K562 (cell line): ENCODE measurements at regions not wholly inside any gene's neighbourhood (a gene's known extent, or its start where the extent isn't known, plus 50 kb on each side); places are given as distances from the start of the nearest gene placed in this dataset.

Experiments
- ATAC-seq: fragments of 200-7000 bp; cut with Tn5 transposase; 3 replicates; pipeline ENCODE4 v1.9.1; 2020; ENCODE audit warnings: moderate library complexity
- BruUV-seq: library from RNA; stranded (reverse); fragments of 400-500 nt; replicated peaks from 2 replicates; lab custom pipeline; 2021; lab: Mats Ljungman, UMichigan
- CTCF ChIA-PET: fragments of 300-600 bp; formaldehyde crosslinking; extraction: SDS; loops from one replicate; lab custom pipeline; 2021; ENCODE audit warnings: low intra/inter-chr PET ratio; lab: Yijun Ruan, JAX
- POLR2A ChIA-PET: fragments of 300-600, 350-650 bp; sonication (Branson Sonifier 250); formaldehyde crosslinking; extraction: SDS; loops from one replicate; lab custom pipeline; 2021; ENCODE audit warnings: antibody characterized with exemption, inconsistent platforms; lab: Yijun Ruan, JAX
- DNase-seq, 4 experiments: peaks; one replicate each; pipeline versions ENCODE4 v3.0.0 to v3.0.0-alpha.2; 2011 to 2018; ENCODE audit warnings: low spot score in 3 of 4, mixed read lengths in 3 of 4; ENCODE audit errors: extremely low read depth in 1 of 4
- FAIRE-seq: peaks from 2 replicates; lab custom pipeline; 2011; peaks lifted over from hg19 to GRCh38; lab: Jason Lieb, UNC
- H2AFZ ChIP-seq: 2 replicates; pipeline ENCODE4 v1.6.0; 2011; ENCODE audit warnings: low read depth, low read length, control low read depth, inconsistent platforms
- H3K27ac ChIP-seq: fragments of 200-600 bp; 3 replicates; pipeline ENCODE4 v1.8.0; 2011; ENCODE audit warnings: low read depth, mild to moderate bottlenecking, control low read depth, inconsistent platforms, low read length, moderate library complexity, mixed read lengths; ENCODE audit errors: extremely low read depth
- H3K27me3 ChIP-seq, 2 experiments: fragments of 300-600 bp in 1 of 2; 2 replicates in 1 of 2; 3 replicates in 1 of 2; pipeline versions ENCODE4 v1.6.0 to v1.8.0; 2011; ENCODE audit warnings: inconsistent platforms in 2 of 2, low read length in 2 of 2, mild to moderate bottlenecking in 1 of 2, mixed read lengths in 1 of 2, moderate library complexity in 1 of 2; ENCODE audit not compliant: control insufficient read depth in 2 of 2, insufficient read depth in 2 of 2
- H3K36me3 ChIP-seq: fragments of 300-600 bp; 3 replicates; pipeline ENCODE4 v1.8.0; 2011; ENCODE audit warnings: mild to moderate bottlenecking, low read length, inconsistent platforms; ENCODE audit not compliant: control insufficient read depth, insufficient read depth
- H3K4me1 ChIP-seq, 2 experiments: fragments of 200-600 bp in 1 of 2; replicated peaks in 1 of 2; 2 replicates in 1 of 2; 3 replicates in 1 of 2; pipeline versions ENCODE4 v1.5.1 to v1.8.0; 2011; ENCODE audit warnings: inconsistent platforms in 2 of 2, low read length in 2 of 2, mild to moderate bottlenecking in 1 of 2, mixed read lengths in 1 of 2, moderate library complexity in 1 of 2; ENCODE audit not compliant: control insufficient read depth in 2 of 2, insufficient read depth in 2 of 2
- H3K4me2 ChIP-seq: 2 replicates; pipeline ENCODE4 v1.6.1; 2011; ENCODE audit warnings: low read length, control low read depth, inconsistent platforms, mixed read lengths; ENCODE audit not compliant: insufficient read depth
- H3K4me3 ChIP-seq: fragments of 200-600 bp; sonication (generic), shearing (Covaris generic); 2 replicates; pipeline ENCODE4 v1.5.1; 2016; ENCODE audit warnings: control low read depth, inconsistent platforms
- H3K79me2 ChIP-seq: fragments of 200-600 bp; 3 replicates; pipeline ENCODE4 v1.8.0; 2011; ENCODE audit warnings: low read length, inconsistent platforms; ENCODE audit not compliant: control insufficient read depth, insufficient read depth
- H3K9ac ChIP-seq, 2 experiments: 2 replicates each; pipeline versions ENCODE4 v1.6.0 to v1.6.1; 2011; ENCODE audit warnings: low read depth in 2 of 2, low read length in 2 of 2, control low read depth in 1 of 2, inconsistent platforms in 1 of 2, mild to moderate bottlenecking in 1 of 2, mixed read lengths in 1 of 2; ENCODE audit not compliant: insufficient read depth in 1 of 2
- H3K9me1 ChIP-seq: one replicate; pipeline ENCODE4 v1.6.0; 2011; ENCODE audit warnings: inconsistent platforms, mild to moderate bottlenecking, low read length, moderate library complexity; ENCODE audit not compliant: control insufficient read depth, insufficient read depth
- H3K9me3 ChIP-seq: replicated peaks from 2 replicates; pipeline ENCODE4 v1.5.1; 2011; ENCODE audit warnings: low read depth, low read length, inconsistent platforms; ENCODE audit not compliant: control insufficient read depth, insufficient read depth
- H4K20me1 ChIP-seq: replicated peaks from 2 replicates; pipeline ENCODE4 v1.6.1; 2011; ENCODE audit warnings: low read length, inconsistent platforms, mixed read lengths; ENCODE audit not compliant: control insufficient read depth, insufficient read depth
- EP400 ChIP-seq: fragments of 450-650 bp; IDR thresholded peaks from 2 replicates; pipeline ENCODE4 v1.6.1; 2017; ENCODE audit warnings: antibody characterized with exemption, mild to moderate bottlenecking, moderate library complexity
- HDAC8 ChIP-seq: fragments of 450-650 bp; IDR thresholded peaks from 2 replicates; pipeline ENCODE4 v1.6.1; 2016; ENCODE audit warnings: mild to moderate bottlenecking, missing genetic modification characterization, moderate library complexity, missing compliant biosample characterization
- HNRNPH1 ChIP-seq: fragments of 200-400 bp; formaldehyde crosslinking; optimal IDR thresholded peaks from 2 replicates; pipeline ENCODE3; 2017; ENCODE audit warnings: low read depth, mild to moderate bottlenecking, low read length, moderate library complexity
- HNRNPLL ChIP-seq: fragments of 200-400 bp; formaldehyde crosslinking; IDR thresholded peaks from 2 replicates; pipeline ENCODE4 v1.6.1; 2017; ENCODE audit warnings: low read length, low read depth, mild to moderate bottlenecking; ENCODE audit not compliant: poor library complexity, severe bottlenecking
- IFI16 ChIP-seq: fragments of 250-450 bp; sonication (Bioruptor Pico); IDR thresholded peaks from 2 replicates; pipeline ENCODE4 v2.1.2; 2022; ENCODE audit warnings: mild to moderate bottlenecking, inconsistent platforms
- KLF10 ChIP-seq: fragments of 250-450 bp; sonication (Bioruptor Pico); IDR thresholded peaks from 2 replicates; pipeline ENCODE4 v1.6.1; 2021; ENCODE audit warnings: matching md5 sums
- NCOA1 ChIP-seq: fragments of 450-650 bp; IDR thresholded peaks from 2 replicates; pipeline ENCODE4 v1.6.1; 2016; ENCODE audit warnings: low read depth
- NR0B1 ChIP-seq: fragments of 450-650 bp; IDR thresholded peaks from one replicate; pipeline ENCODE4 v1.6.1; 2018; ENCODE audit warnings: mild to moderate bottlenecking, moderate library complexity; ENCODE audit not compliant: partially characterized antibody
- SMC3 ChIP-seq: conservative IDR thresholded peaks from 2 replicates; pipeline ENCODE4 v1.6.1; 2011; ENCODE audit warnings: low read depth, low read length, improper control_type of control experiment; ENCODE audit not compliant: insufficient read depth
- TAF7 ChIP-seq: fragments of 450-650 bp; IDR thresholded peaks from 2 replicates; pipeline ENCODE4 v1.6.1; 2016; ENCODE audit warnings: missing genetic modification characterization, missing compliant biosample characterization
- TARDBP ChIP-seq: fragments of 450-650 bp; IDR thresholded peaks from 2 replicates; pipeline ENCODE4 v1.6.1; 2016
- THRB ChIP-seq: fragments of 450-650 bp; formaldehyde crosslinking; conservative IDR thresholded peaks from 2 replicates; pipeline ENCODE4 v1.4.0; 2022; ENCODE audit warnings: mild to moderate bottlenecking, missing genetic modification characterization
- ZBTB11 ChIP-seq, 3 experiments: fragments of 200-800 bp in 1 of 3; fragments of 250-450 bp in 1 of 3; fragments of 450-650 bp in 1 of 3; sonication (Bioruptor Pico) in 1 of 3; sonication (Bioruptor generic) in 1 of 3; formaldehyde crosslinking in 1 of 3; IDR thresholded peaks; 2 replicates each; pipeline versions ENCODE4 v1.6.1 to v1.8.0; 2016 to 2022; ENCODE audit warnings: mild to moderate bottlenecking in 2 of 3, missing genetic modification characterization in 2 of 3, missing compliant biosample characterization in 1 of 3, moderate library complexity in 1 of 3
- ZFP1 ChIP-seq: fragments of 450-650 bp; formaldehyde crosslinking; IDR thresholded peaks from 2 replicates; pipeline ENCODE4 v1.4.0; 2020; ENCODE audit warnings: mild to moderate bottlenecking, mixed read lengths
- ZNF431 ChIP-seq: sonication (generic); formaldehyde crosslinking; IDR thresholded peaks from 2 replicates; pipeline ENCODE4 v1.8.0; 2022; ENCODE audit warnings: mild to moderate bottlenecking, missing genetic modification reagents
- ZNF551 ChIP-seq: fragments of 250-450 bp; sonication (Bioruptor Pico); IDR thresholded peaks from 2 replicates; pipeline ENCODE4 v1.5.0; 2021; ENCODE audit warnings: mild to moderate bottlenecking, moderate library complexity
- WGBS: fragments of 100-300 bp; shearing (Covaris generic); methylation state at CpG from one replicate; pipeline ENCODE4 v1.1.6; 2016; ENCODE audit warnings: low coverage, mixed read lengths; ENCODE audit not compliant: insufficient coverage; ENCODE audit errors: missing lambda C conversion rate; 5-methylcytosine and 5-hydroxymethylcytosine counted together
- in situ Hi-C: fragments of 300-500 bp; cut with MboI; formaldehyde crosslinking; loops from 4 replicates; pipeline ENCODE4 v1.15.0; 2018; ENCODE audit warnings: inconsistent platforms, mixed read lengths
- intact Hi-C: fragments of 100-400 bp; cut with micrococcal nuclease; formaldehyde crosslinking; loops from 2 replicates; pipeline ENCODE4 v1.14.2; 2022

GRCh38 chr17:5665164-5665563 lies 80.9 kb upstream of the NLRP1 start:
- H2AFZ ChIP-seq: no peak overlapping the region
- H3K36me3 ChIP-seq: no peaks in the 10 kb centered on the region
- no peak overlapping the region for H3K9ac ChIP-seq
- no peaks in the 10 kb centered on the region for H3K9me1 ChIP-seq
- no peak for DNase-seq
- intact Hi-C loops (no loop called here), in situ Hi-C loops (no loop called here)
- no peak overlapping the region for H3K4me2 ChIP-seq
- no peaks in the 10 kb centered on the region for H3K79me2 ChIP-seq
- H3K4me3 ChIP-seq: no peak overlapping the region
- ATAC-seq: no peak
- no peaks in the 10 kb centered on the region for H4K20me1 ChIP-seq
- 5% methylated on average over 9 of the region's 12 CpGs for WGBS
- peaks cover 7 to 53% of the 10 kb centered on the region in 2 experiments; a peak in 3 of 5 replicates for H3K27me3 ChIP-seq
- CTCF ChIA-PET: no interaction called here
- FAIRE-seq: no peak
- H3K4me1 ChIP-seq: no peaks in the 10 kb centered on the region; a peak in 1 of 5 replicates
- H3K9me3 ChIP-seq: no peaks in the 10 kb centered on the region
- no TSS peak for BruUV-seq
- POLR2A ChIA-PET: no interaction called here
- H3K27ac ChIP-seq: no peak overlapping the region
- no peak for TF ChIP-seq KLF10 (CRISPR knock-in tag)
- TF ChIP-seq NR0B1: no peak
- no peak for TF ChIP-seq HNRNPH1
- no peak for TF ChIP-seq HDAC8
- no peak for TF ChIP-seq EP400
- TF ChIP-seq SMC3: no peak
- TF ChIP-seq THRB (CRISPR knock-in tag): no peak
- TF ChIP-seq TARDBP: no peak
- no peak for TF ChIP-seq ZNF551 (CRISPR knock-in tag)
- no peak for TF ChIP-seq ZFP1 (CRISPR knock-in tag)
- TF ChIP-seq HNRNPLL: no peak
- no peak for TF ChIP-seq TAF7
- no peak for TF ChIP-seq ZNF431 (CRISPR knock-in tag)
- no peak for TF ChIP-seq NCOA1
- TF ChIP-seq ZBTB11 (CRISPR knock-in tag; IDR thresholded peaks at IDR 0.05): no peak
- no peak for TF ChIP-seq IFI16 (CRISPR knock-in tag)
